ENCODE measurements at regions not wholly inside any gene's neighbourhood (a gene's known extent, or its start where the extent isn't known, plus 50 kb on each side); places are given as distances from the start of the nearest gene placed in this dataset.

DNA sequence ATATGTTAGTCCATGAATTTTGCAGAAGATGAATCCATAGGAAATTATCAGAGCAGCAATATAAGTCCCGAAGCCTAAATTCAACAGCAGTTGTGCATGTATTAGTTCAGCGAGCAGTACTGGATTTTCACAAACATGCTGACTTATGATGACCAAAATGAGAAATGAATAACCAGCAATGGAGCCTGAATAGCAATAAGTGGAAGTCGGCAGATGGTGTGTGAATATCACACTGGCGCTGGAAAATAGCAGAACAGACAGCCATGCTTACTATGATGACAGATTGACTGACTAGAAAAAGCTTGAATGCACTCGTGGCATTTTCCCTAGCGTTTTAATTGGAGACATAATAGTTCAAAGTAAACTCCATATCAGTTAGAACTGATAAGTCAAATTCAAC lies 1114.5 kb downstream of the DSC3 start:
- Histone ChIP-seq H3K23me2 (ENCODE audit: insufficient read length, low read depth, low read length, poor library complexity, severe bottlenecking) (no peaks in the 10 kb centered on the region), H2BK120ac (ENCODE audit: low read depth, low read length, poor library complexity, severe bottlenecking) (no peak overlapping the region), H2BK12ac (ENCODE audit: insufficient read length, low read depth, low read length) (no peak overlapping the region), H3K27ac (ENCODE audit: insufficient read length, low read depth, low read length) (no peak overlapping the region), H4K20me1 (ENCODE audit: control insufficient read depth, insufficient read depth, insufficient read length) (no peaks in the 10 kb centered on the region), H3K56ac (ENCODE audit: insufficient read length, low read depth, low read length) (no peak overlapping the region), H4K8ac (replicated peaks; ENCODE audit: insufficient read length, low read depth, low read length) (no peak overlapping the region), H3K9ac (ENCODE audit: extremely low read depth, insufficient read length, low read length) (no peak overlapping the region), H2BK15ac (ENCODE audit: low read depth, low read length) (no peak overlapping the region), H3T11ph (ENCODE audit: low read length) (no peak overlapping the region), H2BK20ac (ENCODE audit: low read depth, low read length, poor library complexity, severe bottlenecking) (no peak overlapping the region), H3K18ac (ENCODE audit: insufficient read length, low read depth, low read length) (no peak overlapping the region), H3K79me1 (ENCODE audit: insufficient read depth, low read depth, low read length, poor library complexity, severe bottlenecking) (no peaks in the 10 kb centered on the region), H4K5ac (ENCODE audit: insufficient read length, low read depth, low read length) (no peak overlapping the region), H2AK5ac (ENCODE audit: insufficient read length, low read length) (no peak overlapping the region), H3K4me1 (ENCODE audit: insufficient read depth, low read length) (no peaks in the 10 kb centered on the region), H4K91ac (ENCODE audit: insufficient read length, low read depth, low read length) (no peak overlapping the region), H3K4me2 (ENCODE audit: insufficient read depth, insufficient read length, low read length) (no peak overlapping the region), H3K14ac (ENCODE audit: insufficient read depth, low read length) (no peak overlapping the region), H2AFZ (ENCODE audit: low read length) (no peak overlapping the region), H3K4ac (ENCODE audit: low read depth, low read length) (no peak overlapping the region), H3K9me3 (ENCODE audit: control insufficient read depth, low read depth, low read length) (no peaks in the 10 kb centered on the region), H2BK5ac (ENCODE audit: insufficient read length, low read length) (no peak overlapping the region), H3K79me2 (ENCODE audit: insufficient read depth, low read length) (no peaks in the 10 kb centered on the region), H3K23ac (ENCODE audit: insufficient read length, low read depth, low read length) (no peak overlapping the region), H3K27me3 (ENCODE audit: insufficient read depth, low read length) (no peaks in the 10 kb centered on the region)
- Mint-ChIP-seq H3K36me3 (ENCODE audit: insufficient read depth in 1 of 3, low read depth in 3 of 3) (no peaks in the 10 kb centered on the region), H3K4me1 (no peaks in the 10 kb centered on the region), H3K9me3 (no peaks in the 10 kb centered on the region), H3K27ac (no peak overlapping the region), H3K4me3 (no peak overlapping the region), H3K27me3 (ENCODE audit: low read depth) (no peaks in the 10 kb centered on the region)
- WGBS (ENCODE audit: extremely low coverage, insufficient read length, low lambda C conversion rate) = no CpG with 5 or more reads among the region's 6 CpGs
- no peak for DNase-seq
- no peak for TF ChIP-seq CTCF (conservative IDR thresholded peaks at IDR 0.05)
